ENCODE measurements at regions not wholly inside any gene's neighbourhood (a gene's known extent, or its start where the extent isn't known, plus 50 kb on each side); places are given as distances from the start of the nearest gene placed in this dataset.

GRCh38 chr12:20000229-20000849, 368.0 kb upstream of the PDE3A start:
- no peak for DNase-seq (ENCODE audit: low spot score)
- Histone ChIP-seq H3K9me3 (ENCODE audit: control insufficient read depth in 4 of 4, low read length in 3 of 4) (no peaks in the 10 kb centered on the region), H3K4me1 (ENCODE audit: control insufficient read depth in 4 of 4, insufficient read depth in 4 of 4, low read length in 3 of 4) (peaks cover 3 to 16% (median 8%) of the 10 kb centered on the region in 4 donors), H3K36me3 (ENCODE audit: control insufficient read depth in 4 of 4, insufficient read depth in 3 of 4, low read depth in 1 of 4, low read length in 3 of 4) (no peaks in the 10 kb centered on the region), H3K27me3 (ENCODE audit: control insufficient read depth in 4 of 4, insufficient read depth in 4 of 4, low read length in 3 of 4) (no peaks in the 10 kb centered on the region), H3K27ac (ENCODE audit: low read depth in 1 of 2, low read length in 2 of 2) (no peak overlapping the region), H3K9ac (ENCODE audit: low read depth in 1 of 2, low read length in 2 of 2) (no peak overlapping the region), H3K4me3 (ENCODE audit: low read depth in 1 of 3, low read length in 3 of 3) (no peak overlapping the region)
- TF ChIP-seq ZBTB33 (IDR thresholded peaks at IDR 0.05) = no peak
- no peak for TF ChIP-seq FOXA1 (IDR thresholded peaks at IDR 0.05)
- TF ChIP-seq, protein P1, sequence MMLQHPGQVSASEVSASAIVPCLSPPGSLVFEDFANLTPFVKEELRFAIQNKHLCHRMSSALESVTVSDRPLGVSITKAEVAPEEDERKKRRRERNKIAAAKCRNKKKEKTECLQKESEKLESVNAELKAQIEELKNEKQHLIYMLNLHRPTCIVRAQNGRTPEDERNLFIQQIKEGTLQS (IDR thresholded peaks at IDR 0.05) = no peak
- TF ChIP-seq EGR1 (IDR thresholded peaks at IDR 0.05; ENCODE audit: low read depth in 2 of 2) = no peak
- no peak for TF ChIP-seq FOXA2 (IDR thresholded peaks at IDR 0.05)
- TF ChIP-seq RAD21 (IDR thresholded peaks at IDR 0.05) = no peak
- TF ChIP-seq, protein P2, sequence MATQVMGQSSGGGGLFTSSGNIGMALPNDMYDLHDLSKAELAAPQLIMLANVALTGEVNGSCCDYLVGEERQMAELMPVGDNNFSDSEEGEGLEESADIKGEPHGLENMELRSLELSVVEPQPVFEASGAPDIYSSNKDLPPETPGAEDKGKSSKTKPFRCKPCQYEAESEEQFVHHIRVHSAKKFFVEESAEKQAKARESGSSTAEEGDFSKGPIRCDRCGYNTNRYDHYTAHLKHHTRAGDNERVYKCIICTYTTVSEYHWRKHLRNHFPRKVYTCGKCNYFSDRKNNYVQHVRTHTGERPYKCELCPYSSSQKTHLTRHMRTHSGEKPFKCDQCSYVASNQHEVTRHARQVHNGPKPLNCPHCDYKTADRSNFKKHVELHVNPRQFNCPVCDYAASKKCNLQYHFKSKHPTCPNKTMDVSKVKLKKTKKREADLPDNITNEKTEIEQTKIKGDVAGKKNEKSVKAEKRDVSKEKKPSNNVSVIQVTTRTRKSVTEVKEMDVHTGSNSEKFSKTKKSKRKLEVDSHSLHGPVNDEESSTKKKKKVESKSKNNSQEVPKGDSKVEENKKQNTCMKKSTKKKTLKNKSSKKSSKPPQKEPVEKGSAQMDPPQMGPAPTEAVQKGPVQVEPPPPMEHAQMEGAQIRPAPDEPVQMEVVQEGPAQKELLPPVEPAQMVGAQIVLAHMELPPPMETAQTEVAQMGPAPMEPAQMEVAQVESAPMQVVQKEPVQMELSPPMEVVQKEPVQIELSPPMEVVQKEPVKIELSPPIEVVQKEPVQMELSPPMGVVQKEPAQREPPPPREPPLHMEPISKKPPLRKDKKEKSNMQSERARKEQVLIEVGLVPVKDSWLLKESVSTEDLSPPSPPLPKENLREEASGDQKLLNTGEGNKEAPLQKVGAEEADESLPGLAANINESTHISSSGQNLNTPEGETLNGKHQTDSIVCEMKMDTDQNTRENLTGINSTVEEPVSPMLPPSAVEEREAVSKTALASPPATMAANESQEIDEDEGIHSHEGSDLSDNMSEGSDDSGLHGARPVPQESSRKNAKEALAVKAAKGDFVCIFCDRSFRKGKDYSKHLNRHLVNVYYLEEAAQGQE (IDR thresholded peaks at IDR 0.05) = no peak
- no peak for TF ChIP-seq GABPA (IDR thresholded peaks at IDR 0.05 in 1 of 2, conservative IDR thresholded peaks at IDR 0.05 in 1 of 2)
- TF ChIP-seq RXRA (IDR thresholded peaks at IDR 0.05) = no peak
- TF ChIP-seq YY1 (IDR thresholded peaks at IDR 0.05) = no peak
- TF ChIP-seq HNF4G (IDR thresholded peaks at IDR 0.05) = no peak
- no peak for TF ChIP-seq TAF1 (conservative IDR thresholded peaks at IDR 0.05)
- TF ChIP-seq SP1 (IDR thresholded peaks at IDR 0.05) = no peak
- TF ChIP-seq NR2F2 (IDR thresholded peaks at IDR 0.05) = no peak
- TF ChIP-seq MAX (IDR thresholded peaks at IDR 0.05) = no peak
- TF ChIP-seq JUND (IDR thresholded peaks at IDR 0.05) = no peak
- TF ChIP-seq, protein P3, sequence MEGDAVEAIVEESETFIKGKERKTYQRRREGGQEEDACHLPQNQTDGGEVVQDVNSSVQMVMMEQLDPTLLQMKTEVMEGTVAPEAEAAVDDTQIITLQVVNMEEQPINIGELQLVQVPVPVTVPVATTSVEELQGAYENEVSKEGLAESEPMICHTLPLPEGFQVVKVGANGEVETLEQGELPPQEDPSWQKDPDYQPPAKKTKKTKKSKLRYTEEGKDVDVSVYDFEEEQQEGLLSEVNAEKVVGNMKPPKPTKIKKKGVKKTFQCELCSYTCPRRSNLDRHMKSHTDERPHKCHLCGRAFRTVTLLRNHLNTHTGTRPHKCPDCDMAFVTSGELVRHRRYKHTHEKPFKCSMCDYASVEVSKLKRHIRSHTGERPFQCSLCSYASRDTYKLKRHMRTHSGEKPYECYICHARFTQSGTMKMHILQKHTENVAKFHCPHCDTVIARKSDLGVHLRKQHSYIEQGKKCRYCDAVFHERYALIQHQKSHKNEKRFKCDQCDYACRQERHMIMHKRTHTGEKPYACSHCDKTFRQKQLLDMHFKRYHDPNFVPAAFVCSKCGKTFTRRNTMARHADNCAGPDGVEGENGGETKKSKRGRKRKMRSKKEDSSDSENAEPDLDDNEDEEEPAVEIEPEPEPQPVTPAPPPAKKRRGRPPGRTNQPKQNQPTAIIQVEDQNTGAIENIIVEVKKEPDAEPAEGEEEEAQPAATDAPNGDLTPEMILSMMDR (IDR thresholded peaks at IDR 0.05; ENCODE audit: low read depth, low read length, missing input control) = no peak
- TF ChIP-seq HNF4A (conservative IDR thresholded peaks at IDR 0.05) = no peak
- WGBS = 40% methylated on average over 4 of the region's 4 CpGs
